NCI-H1417 treated with DMSO at 0.1 percent for 48 hours (cell line): ENCODE measurements at regions not wholly inside any gene's neighbourhood (a gene's known extent, or its start where the extent isn't known, plus 50 kb on each side); places are given as distances from the start of the nearest gene placed in this dataset.
"Not testable (repeated sequence)": the region's sequence is repeated elsewhere in the genome, so short reads cannot be mapped to it uniquely, and the experiment has no call there.

Source experiments
- DNase-seq: peaks from one replicate; lab custom pipeline; 2025; lab: John Stamatoyannopoulos, UW

DNA sequence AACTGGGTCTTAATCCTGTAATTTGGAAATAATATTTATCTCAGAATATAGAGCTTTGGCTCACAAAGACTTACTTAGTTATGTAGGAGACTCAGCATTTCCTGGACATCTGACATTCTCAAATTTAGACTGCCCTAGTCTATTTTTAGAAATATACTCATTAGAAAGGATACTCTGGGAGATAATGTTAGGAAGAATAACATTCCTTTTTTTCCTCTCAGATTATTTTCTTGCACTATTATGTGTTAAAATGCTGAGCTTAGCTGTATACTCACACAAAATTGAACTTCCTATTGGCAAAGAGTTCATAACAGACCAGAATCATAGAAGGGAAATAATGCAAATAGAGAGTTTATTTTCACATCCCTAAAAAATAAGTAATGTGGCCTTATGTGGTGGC is 1424.9 kb upstream of the PCDH7 start:
- no peak for DNase-seq

DNA sequence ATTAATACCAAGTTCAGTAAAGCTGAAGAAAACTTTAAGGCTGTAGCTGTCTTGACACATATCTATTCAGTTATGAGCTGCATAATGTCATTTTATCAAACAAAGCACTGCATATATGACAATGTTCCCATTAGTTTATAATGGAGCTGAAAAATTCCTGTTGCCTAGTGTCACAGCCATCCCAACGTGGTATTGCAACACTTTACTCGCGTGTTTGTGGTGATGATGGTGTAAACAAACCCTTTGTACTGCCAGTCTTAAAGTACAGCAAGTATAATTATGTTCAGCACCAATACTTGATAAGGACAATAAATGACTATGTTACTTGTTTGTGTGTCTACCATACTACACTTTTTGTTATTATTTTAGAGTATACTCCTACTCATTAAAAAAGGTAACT is 1415.6 kb upstream of the PCDH7 start:
- no peak for DNase-seq

DNA sequence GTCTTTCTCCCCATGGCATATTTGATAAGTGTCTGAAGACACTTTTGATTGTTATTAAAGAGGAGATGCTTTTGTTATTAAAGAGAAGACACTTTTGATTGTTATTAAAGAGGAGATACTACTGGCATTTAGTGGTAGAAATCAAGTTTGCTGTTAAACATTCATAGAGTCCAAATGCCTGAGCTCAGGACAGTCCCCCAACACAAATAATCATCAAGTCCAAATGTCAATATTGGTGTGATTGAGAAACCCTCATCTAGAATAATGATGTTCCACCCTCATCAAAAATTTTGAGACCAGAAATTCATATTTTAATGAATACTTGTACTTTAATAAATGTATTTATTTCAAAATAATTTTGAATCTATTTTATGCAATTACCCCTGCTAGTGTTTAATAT is 1412.9 kb upstream of the PCDH7 start:
- no peak for DNase-seq

DNA sequence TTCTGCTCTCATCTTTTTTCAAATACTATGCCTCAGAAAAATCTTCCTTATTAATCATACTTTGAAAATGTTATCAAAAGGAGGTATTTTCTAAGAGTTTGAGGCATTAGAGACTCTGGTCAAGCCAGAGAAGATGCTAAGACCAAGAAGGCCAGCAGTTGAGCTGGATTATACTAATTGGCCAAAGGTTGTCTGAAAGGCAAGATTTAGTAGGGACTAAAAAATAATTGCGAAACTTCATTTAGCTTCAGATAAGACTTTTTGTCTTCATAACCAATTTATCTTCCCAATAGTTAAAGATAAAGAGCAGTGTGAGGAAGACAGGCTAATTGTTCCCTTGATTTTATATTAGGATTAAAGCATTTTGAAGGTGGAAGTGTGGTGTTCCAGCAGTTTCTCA is 1412.4 kb upstream of the PCDH7 start:
- DNase-seq = no peak

DNA sequence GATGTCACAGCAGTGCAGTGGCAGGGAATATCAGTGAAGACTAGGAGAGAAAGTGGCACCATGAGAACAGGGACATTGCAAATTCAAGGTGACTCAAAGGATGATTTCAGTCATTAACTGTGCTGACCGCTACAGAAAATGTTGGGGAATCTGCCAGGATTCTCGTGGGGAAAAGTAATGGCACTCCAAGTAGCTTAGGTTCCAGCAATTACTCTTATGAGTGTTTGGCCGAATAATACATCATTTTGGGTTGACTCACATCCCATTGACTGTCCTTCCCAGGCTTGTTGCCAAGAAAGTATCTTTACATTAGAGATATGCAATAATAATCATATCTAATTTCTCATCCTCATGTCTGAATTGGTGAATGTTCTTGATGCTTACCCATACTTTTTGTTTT is 1411.1 kb upstream of the PCDH7 start:
- DNase-seq = no peak

DNA sequence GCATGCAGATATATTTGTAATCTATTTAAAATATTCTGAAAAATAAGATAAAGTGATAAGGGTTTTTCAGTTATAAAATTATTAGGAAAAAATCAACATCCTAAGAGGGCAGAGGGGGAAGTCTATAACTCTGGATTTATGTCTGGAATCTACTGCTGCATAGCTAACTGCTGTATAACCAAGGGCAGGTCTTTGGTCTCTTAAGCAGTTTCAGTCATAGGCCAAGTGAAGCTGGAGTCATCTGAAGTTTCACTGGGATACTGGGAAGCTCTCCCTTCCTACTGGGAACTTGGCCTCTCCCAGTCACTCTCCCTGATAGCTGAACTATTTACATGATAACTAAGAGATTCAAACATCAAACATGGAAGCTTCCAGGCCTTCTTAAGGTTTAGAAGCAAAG is 1409.9 kb upstream of the PCDH7 start:
- DNase-seq = no peak

DNA sequence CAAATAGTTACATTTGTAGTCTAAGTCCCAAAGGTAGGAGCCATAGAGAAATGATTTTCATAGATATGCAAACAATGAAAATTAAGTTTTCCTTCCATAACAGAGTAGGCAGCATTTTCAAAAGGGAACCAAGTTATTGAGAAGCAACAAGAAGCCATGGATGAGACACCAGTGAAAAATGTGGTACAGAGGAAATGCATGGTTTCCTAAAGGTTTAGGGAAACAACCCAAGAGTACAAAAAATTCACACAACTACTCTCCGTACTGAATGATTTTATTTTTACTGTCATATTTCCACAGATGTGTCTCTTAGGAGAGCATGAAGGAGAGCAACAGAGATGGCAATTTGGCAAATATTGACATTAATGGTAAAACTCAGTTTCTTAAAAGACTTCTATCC is 1408.9 kb upstream of the PCDH7 start:
- DNase-seq = no peak

DNA sequence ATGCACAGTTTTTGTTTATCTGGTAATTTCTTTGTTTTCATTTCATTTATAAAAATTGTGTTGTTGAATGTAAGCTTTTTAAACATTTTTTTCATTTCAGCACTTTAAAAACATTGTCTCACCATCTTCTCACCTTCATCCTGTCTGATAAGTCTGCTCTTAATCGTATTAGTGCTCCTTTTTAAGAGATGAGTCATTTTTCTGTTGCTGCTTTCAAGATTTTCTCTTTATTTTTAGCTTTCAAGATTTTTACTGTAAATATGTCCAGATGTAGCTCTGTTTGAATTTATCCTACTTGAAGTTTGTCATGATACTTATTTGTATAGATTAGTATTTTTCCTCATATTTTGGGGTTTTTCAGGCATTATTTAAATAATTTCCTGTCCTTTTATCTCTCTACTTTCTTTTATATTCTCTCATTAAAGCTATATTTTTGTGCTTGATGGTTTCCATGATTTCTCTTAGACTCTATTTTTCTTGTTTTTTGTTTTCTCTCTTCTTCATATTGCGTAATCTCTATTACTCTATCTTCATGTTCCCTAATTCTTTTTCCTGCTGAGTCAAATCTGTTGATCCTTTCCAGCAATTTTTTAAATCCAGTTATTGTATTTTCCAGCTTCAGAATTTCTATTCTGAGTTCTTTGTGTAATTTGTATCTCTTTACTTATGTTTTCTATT is 1400.4 kb upstream of the PCDH7 start:
- DNase-seq = no peak

DNA sequence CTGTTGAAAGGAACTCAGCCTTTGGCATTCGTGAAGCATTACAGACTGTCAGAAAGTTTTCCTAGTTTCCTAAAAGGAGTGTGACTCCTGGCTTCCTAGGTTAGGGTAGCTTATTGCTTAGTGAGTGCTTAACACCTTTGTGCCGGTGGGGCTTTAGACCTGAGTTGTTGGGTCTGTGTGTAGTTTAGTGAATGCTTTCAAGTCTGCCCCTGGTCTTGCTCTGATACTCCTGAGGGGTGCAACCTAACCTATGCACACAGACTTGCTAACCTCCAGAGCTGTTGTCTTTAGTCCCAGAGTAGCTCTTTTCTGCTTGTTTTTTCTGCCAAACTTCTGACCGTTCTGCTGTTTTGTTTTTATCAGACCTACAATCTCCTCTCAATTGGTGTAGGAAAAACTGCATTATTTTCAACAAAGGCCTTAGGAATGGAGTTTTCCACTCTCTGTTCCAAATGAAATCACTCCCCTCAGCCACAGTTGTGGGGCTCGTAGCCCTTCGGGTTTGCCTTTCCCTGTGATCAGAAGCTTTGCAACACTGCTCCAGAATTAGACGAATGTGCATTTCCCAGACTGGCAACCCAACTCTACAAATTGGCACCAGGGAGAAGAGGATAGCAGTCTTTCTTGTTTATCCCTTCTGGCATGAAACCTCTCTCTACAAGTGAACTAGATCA is 1399.1 kb upstream of the PCDH7 start:
- no peak for DNase-seq

DNA sequence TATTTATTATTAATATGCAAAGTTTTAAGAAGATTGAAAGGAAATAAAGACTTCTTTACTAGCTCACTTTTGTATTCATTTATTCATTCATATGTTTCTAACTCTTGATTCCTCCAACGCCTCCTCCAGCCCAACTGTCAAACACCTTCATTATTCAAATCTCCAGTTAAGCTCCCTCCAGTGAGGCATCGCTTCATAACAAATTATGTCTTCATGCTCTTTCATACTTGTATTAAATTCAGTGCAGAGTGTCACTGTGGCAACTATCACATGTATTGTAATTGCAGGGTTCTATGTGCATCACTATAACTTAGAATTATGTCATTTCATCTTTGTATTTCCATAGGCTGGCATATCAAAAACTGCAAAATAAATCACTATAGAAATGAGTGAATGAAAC is 1394.2 kb upstream of the PCDH7 start:
- DNase-seq = no peak

DNA sequence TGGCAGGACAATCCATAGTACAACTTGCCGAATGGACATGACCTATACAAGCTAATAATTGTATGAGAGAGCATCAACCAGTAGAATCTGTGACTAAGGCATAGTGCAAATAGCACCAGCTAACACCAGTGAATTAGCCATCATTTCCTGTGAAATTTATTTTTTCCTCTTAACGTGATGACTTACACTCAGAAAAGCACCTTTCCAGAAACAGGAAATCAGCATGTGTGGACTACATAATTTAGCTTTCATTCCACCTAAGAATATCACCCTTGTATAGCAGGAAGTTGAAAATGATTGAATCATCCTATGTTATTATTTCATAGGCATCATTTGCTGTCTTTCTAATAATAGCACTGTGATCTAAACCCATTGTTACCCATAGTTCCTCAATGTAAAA is 1393.4 kb upstream of the PCDH7 start:
- DNase-seq = no peak

DNA sequence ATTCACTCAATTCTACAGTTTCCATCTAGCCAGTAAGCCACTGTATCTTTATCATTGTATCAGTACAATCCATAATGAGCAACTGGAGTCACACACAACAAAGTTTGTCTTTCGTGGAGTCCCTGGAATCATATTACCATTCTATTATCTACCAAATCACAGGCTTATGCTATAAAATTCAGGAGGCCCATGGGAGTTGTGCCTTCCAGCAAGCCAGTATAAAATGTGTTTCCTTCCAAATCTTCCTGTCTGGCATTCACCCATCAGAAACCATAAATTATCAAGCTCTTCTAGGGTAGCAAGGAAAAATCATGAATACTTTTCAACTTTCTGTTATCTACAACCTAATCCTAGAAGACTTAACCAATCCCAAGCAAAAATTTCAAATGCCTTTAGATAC is 1383.3 kb upstream of the PCDH7 start:
- no peak for DNase-seq

DNA sequence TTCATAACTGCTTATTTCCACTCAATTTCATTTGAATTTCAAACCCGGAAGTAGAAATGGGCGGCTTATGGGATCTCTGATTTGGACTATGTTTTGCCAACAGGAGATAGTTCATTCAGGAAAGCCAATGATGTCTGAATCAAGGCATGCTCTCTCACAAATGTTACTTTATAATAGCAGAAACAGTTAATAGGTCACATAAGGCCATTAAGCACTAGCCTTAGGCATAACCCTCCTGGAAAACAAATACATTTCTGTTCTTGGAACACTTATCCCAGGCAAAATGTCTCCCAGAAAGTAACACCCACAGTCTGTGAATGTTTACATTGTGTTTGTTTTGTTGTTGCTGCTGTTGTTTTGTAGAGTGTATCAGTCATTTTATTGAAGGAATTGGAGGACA is 1347.2 kb upstream of the PCDH7 start:
- no peak for DNase-seq

DNA sequence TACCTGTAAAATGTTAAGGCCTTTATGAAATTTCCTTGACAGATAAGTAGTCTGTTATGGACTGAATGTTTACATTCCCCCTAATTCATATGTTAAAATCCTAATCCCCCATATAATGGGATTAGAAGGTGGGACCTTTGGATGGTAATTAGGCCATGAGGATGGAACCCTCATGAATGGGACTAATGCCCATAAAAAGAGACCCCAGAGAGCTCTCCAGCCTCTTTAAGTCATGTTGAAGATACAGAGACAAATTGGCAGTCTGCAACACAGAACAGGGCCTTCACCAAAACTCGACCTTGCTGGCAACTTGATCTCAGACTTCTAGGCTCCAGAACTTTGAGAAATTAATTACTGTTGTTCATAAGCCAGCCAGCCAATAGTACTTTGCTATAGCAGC is 1344.5 kb upstream of the PCDH7 start:
- DNase-seq = no peak

DNA sequence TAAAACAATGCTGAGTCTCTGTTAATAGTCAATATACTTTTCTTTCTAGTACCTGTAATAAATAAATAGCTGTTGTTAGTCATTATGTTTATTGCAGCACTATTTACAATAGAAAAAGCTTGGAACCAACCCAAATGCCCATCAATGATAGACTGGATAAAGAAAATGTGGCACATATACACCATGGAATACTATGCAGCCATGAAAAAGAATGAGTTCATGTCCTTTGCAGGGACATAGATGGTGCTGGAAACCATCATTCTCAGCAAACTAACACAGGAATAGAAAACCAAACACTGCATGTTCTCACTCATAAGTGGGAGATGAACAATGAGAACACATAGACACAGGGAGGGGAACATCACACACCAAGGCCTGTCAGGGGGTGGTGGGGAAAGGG is 1341.9 kb upstream of the PCDH7 start:
- DNase-seq = not testable (repeated sequence)

DNA sequence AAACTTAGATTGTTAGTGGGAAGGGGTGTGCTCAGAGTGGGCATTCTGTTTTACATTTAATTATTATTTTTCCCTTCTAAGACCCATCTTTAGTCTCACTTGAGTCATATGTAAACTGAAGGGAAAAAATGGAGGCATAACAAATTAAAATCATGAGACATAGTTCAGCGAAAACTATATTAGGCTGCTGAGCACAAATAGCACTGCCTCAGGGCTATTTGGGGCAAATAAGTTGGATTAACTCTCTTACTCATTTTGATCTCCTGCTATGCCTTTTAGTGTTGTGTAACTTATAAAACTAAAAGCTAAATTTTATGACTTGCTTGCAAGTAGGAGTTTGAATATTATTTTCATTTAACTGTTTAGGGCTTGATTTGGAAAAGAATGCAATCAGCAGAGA is 1329.2 kb upstream of the PCDH7 start:
- no peak for DNase-seq

DNA sequence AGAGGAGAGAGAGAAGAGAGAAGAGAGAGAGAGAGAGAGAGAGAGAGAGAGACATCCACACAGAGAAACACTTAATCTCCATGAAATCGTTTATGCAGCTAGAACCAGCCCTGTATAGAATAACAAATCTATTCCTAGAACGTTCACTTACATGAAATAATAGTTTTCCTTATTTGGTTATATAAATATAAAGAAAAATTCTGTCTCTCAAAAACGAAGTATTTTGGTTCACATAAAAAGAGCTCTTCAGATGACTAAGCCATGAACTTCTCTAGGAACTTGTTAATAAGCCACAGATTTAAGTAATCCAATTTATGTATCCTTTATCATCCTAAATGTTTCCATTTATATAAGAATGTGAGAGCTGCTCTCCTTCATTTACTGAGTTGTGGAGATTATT is 1315.1 kb upstream of the PCDH7 start:
- DNase-seq = no peak

DNA sequence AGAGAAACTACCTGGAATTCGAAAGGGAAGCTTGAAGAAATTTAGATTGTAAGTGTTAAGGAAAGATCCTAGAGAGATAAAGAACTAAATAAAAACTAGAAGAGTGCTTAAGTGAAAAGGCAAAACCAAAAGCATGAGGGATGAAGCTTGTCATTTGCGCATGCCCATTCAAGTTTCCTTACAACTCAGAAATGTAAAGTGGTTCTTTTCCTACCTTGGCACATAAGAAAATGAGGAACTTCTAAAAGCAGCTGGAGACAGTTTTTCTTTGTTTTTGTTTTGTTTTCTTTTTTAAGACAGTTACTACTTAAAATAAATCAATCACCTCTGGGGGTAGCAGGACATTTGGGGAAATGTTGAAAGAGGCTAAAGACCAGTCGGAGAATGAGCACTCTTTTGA is 1304.4 kb upstream of the PCDH7 start:
- no peak for DNase-seq

DNA sequence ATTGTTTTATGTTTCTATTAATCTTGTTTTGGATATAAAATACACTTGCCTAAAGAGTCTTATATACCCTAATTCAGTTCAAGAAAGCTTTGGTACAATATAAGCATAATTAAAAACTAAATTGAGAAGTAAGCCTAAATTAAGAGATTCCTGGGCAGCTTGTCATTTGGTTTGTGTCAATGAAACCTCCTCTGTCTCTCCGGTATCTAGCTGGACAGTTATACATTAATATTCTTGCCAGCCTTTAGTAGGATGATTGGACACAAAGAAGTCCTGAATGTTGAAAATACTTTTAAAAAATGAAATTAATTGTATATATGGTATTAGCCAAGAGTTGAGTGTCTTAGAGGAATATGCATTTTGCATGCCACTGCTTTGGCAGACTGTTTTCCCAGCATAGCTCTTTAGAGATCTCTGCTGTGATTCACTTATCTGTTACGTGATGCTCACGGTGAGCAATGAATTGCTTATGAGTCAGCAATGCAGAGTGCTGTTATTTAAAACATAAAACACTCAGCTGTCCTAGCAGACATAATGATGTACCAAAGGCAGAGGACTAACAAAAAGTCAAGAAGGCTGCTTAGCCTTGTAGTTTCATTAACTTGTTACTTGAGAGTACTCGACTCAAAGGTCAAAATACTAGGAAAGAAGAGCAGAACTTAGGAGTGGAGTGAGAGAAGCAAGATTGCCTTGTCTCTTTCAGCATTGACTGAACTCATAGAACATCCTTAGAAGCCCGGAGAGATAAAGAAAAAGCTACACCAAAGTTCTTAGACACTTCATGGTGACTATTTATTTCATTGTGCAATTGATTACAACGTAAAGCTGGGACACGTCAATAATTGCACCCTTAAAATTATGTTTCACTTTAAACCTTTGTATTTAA is 1296.1 kb upstream of the PCDH7 start:
- no peak for DNase-seq

DNA sequence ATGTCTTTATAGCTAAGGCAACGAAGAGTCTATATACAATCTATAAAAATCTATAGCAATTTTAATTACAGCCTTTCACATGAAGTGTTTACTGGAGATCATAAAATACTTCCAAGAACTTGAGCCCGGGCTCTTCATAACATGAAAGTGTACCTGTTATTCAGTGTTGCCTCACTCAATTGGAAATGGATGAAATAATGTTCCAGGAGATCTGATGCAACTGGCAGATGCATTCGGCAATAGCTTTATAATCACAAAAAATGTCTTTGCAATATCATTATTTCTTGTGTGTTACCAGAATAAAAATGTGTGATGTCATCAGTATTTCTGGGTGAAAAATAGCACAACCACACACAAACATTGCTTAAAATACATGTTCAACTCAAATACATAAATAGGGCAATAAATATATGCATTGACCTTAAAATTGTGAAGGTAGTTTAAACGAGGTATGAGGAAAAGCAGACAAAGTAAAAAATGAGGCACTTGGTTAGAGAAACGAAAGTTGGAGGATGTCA is 1266.8 kb upstream of the PCDH7 start:
- DNase-seq = no peak

DNA sequence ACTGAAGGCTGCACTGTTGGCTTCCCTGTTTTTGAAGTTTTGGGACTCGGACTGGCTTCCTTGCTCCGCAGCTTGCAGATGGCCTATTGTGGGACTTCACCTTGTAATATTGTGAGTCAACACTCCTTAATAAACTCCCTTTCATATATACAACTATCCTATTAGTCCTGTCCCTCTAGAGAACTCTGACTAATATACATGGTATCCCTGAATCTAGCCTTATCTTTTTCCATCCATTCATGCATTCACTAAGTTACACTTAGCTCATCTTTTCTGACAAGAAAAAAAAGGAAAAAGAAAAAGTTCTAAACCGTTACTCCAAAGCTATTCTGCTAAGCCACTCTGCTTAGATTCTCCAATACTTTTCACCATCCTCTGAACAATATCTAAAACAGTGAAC is 1260.2 kb upstream of the PCDH7 start:
- no peak for DNase-seq

DNA sequence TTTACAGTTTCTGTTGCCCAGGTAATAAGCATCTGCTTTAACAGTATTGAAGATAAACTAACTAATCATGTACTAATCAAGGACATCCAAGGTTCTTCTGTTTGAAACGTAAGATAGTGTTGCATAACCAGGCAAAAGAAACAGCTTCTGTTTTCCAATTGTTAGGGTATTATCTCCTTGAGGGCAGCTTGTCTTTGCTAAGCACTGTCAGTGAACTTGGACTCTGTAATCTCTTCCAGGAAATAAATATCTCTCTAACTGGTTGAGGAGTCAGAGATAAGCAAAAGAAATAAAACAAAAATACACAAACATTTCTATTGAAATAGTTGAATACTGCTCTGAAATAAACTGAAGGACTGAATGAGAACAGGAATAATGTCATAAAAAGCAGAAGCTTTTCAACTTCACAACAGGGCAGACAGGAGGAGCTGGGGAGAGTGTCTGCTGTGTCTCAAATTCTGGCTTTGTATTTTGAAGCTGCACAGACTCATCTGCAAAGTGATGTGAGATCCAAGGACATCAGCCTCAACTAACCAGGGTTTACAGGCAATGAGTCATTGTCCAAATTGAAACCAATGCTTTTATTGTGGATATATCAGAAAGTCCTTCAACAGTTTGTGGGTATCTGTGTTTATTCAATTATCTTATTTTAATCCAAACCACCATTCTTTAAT is 1253.0 kb upstream of the PCDH7 start:
- no peak for DNase-seq
